SH-SY5Y (cell line): ENCODE measurements at regions not wholly inside any gene's neighbourhood (a gene's known extent, or its start where the extent isn't known, plus 50 kb on each side); places are given as distances from the start of the nearest gene placed in this dataset.

ENCODE experiments used
- GATA2 ChIP-seq: IDR thresholded peaks from 2 replicates; pipeline ENCODE4 v1.6.1; 2011; ENCODE audit warnings: mild to moderate bottlenecking, low read depth, low read length
- GATA3 ChIP-seq: IDR thresholded peaks from 2 replicates; pipeline ENCODE4 v1.6.1; 2011; ENCODE audit warnings: low read depth, mild to moderate bottlenecking, low read length, moderate library complexity

- TF ChIP-seq GATA2, result no peak
- no peak for TF ChIP-seq GATA3
These were observed 267.2 kb downstream of the MAT2B start for GRCh38 chr5:163772644-163773043.
